ENCODE measurements at regions not wholly inside any gene's neighbourhood (a gene's known extent, or its start where the extent isn't known, plus 50 kb on each side); places are given as distances from the start of the nearest gene placed in this dataset.

DNA sequence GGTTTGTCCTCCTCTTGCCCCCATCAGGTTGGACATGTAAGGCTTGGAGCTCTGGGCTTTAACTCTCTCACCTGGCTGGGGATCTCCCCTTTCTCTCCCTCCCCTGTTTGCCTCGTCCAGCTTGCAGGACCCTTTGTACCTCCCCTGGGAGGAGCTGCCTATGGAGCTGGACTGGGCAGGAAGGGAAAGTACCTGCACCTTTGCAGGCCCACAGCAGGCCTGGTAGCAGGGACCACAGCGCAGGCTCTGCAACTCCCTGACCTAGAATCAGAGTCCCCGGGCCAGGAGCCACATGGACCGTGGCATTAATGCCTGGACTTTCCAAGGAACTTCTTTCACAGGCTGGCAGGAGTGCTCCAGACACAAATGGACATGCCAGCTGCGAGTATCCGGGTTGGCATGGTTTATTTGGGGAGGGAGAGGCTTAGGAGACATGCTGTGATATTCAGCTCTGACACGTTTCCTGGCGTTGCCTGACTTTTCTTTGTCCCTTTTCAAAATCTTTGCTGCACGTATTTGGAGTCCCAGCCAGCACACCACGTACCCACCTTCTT is 268.5 kb upstream of the EXOC2 start:
- H3K9me3 ChIP-seq, result no peaks in the 10 kb centered on the region
- H3K27ac ChIP-seq, result no peak overlapping the region
- TF ChIP-seq POLR2AphosphoS5 (IDR thresholded peaks at IDR 0.05) (no peak), POLR2A (IDR thresholded peaks at IDR 0.05) (no peak)
- TF ChIP-seq, protein P1, sequence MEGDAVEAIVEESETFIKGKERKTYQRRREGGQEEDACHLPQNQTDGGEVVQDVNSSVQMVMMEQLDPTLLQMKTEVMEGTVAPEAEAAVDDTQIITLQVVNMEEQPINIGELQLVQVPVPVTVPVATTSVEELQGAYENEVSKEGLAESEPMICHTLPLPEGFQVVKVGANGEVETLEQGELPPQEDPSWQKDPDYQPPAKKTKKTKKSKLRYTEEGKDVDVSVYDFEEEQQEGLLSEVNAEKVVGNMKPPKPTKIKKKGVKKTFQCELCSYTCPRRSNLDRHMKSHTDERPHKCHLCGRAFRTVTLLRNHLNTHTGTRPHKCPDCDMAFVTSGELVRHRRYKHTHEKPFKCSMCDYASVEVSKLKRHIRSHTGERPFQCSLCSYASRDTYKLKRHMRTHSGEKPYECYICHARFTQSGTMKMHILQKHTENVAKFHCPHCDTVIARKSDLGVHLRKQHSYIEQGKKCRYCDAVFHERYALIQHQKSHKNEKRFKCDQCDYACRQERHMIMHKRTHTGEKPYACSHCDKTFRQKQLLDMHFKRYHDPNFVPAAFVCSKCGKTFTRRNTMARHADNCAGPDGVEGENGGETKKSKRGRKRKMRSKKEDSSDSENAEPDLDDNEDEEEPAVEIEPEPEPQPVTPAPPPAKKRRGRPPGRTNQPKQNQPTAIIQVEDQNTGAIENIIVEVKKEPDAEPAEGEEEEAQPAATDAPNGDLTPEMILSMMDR (IDR thresholded peaks at IDR 0.05), result no peak
- no peaks in the 10 kb centered on the region for H3K4me1 ChIP-seq
- no peak overlapping the region for H3K4me3 ChIP-seq
- no peak for DNase-seq (ENCODE audit: low spot score in 2 of 2)
- no peaks in the 10 kb centered on the region for H3K36me3 ChIP-seq
- intact Hi-C loops (cut with DNase I; ENCODE audit: low total_unique reads), result no loop called here
- H3K27me3 ChIP-seq, result no peaks in the 10 kb centered on the region

DNA sequence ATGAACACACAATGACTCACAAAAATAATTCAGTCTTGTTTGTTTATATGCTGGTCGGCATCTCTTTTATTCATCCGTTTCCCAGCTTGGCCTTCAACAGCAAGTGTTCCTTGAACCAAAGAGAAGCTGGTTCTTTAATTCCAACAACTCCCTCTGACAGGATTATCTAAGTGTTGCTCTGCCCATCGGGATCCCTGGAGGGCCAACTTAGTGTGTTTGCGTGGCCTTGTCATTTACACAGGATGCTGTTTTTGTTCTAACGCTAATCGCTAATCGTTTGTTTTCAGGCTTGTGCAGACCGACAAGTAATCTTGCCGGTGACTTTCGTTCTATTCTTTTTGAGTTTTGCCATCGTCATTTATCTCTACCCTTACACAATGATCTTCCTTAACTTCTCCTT is 267.4 kb upstream of the EXOC2 start:
- intact Hi-C loops (cut with DNase I; ENCODE audit: low total_unique reads), result no loop called here
- no peak overlapping the region for H3K27ac ChIP-seq
- no peaks in the 10 kb centered on the region for H3K27me3 ChIP-seq
- H3K9me3 ChIP-seq, result no peaks in the 10 kb centered on the region
- H3K4me3 ChIP-seq, result no peak overlapping the region
- TF ChIP-seq, protein P1 (IDR thresholded peaks at IDR 0.05), result no peak
- TF ChIP-seq POLR2A (IDR thresholded peaks at IDR 0.05) (no peak), POLR2AphosphoS5 (IDR thresholded peaks at IDR 0.05) (no peak)
- H3K4me1 ChIP-seq, result no peaks in the 10 kb centered on the region
- H3K36me3 ChIP-seq, result no peaks in the 10 kb centered on the region
- DNase-seq (ENCODE audit: low spot score in 2 of 2), result no peak

DNA sequence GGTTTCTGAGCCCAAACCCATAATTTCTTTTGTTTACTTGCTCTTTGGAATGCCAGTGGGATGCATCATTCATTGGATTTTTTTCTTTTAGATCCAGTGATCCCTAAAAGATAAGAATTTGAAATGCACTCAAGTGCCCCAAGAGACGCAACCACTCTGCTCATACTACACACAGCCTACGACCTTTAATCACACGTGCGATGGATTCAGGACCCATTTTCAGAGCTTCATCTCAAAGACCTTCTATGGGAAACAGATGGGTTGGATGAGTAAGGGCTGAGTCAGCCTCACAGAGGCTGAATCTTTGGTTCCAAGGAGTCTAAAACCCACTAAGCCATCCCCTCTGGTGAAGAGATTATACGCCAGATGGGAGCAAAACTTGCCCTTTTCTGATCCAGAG is 265.5 kb upstream of the EXOC2 start:
- TF ChIP-seq POLR2AphosphoS5 (IDR thresholded peaks at IDR 0.05), result no peak
- TF ChIP-seq, protein P1 (IDR thresholded peaks at IDR 0.05), result no peak
- intact Hi-C loops (cut with DNase I; ENCODE audit: low total_unique reads), result loop anchor here (10.0 kb wide), 1 partner anchor 1826 kb away; no protein-coding TSS in a partner anchor
- peaks cover 0 to 4% of the 10 kb centered on the region in 2 donors for H3K27me3 ChIP-seq
- H3K27ac ChIP-seq, result no peak overlapping the region
- no peak overlapping the region for H3K4me3 ChIP-seq
- no peaks in the 10 kb centered on the region for H3K9me3 ChIP-seq
- no peak for DNase-seq (ENCODE audit: low spot score in 2 of 2)
- H3K4me1 ChIP-seq, result no peaks in the 10 kb centered on the region
- no peaks in the 10 kb centered on the region for H3K36me3 ChIP-seq

DNA sequence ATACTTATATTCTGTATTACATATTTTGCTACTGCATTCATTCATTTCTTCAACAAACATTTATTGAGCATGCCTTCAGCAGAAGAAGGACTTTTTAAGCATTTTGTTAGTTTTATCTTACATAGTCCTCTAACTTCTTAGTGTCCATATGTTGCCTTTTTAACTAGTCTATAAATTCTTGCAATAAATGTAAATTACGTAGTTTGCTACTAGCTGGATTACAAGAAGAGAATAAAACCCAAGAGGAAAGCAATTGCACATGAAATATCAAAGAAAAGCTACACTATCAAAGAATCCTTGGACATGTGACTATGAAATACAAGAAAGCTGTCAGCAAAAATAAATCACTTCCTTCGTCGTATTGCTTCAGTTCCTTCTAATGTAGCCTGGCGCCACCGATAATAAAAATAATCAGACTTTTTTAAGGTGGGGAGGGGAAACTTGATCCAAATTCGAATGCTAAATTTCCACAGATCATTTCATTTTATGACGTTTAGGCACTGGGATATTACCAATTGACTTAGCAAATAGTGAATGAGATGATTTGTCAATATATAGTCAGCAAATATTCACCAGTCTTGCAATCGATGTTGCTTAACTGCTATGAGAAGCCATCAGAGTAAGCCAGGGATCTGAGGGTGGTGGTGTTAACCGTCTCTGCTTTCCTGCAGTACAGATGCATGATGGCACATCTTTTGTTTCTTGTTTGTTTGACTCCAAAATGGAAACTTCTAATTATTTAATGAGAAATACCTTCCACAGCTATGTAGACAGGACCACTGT is 258.7 kb upstream of the EXOC2 start:
- no peak overlapping the region for H3K4me3 ChIP-seq
- no peak for DNase-seq (ENCODE audit: low spot score in 2 of 2)
- intact Hi-C loops (cut with DNase I; ENCODE audit: low total_unique reads), result loop anchor here (10.0 kb wide), 1 partner anchor 1833 kb away; no protein-coding TSS in a partner anchor
- peaks cover 0 to 4% of the 10 kb centered on the region in 2 donors for H3K27me3 ChIP-seq
- H3K4me1 ChIP-seq, result no peaks in the 10 kb centered on the region
- TF ChIP-seq POLR2A (IDR thresholded peaks at IDR 0.05) (no peak), POLR2AphosphoS5 (IDR thresholded peaks at IDR 0.05) (no peak)
- TF ChIP-seq, protein P1 (IDR thresholded peaks at IDR 0.05), result no peak
- H3K36me3 ChIP-seq, result no peaks in the 10 kb centered on the region
- no peaks in the 10 kb centered on the region for H3K9me3 ChIP-seq
- H3K27ac ChIP-seq, result no peak overlapping the region

DNA sequence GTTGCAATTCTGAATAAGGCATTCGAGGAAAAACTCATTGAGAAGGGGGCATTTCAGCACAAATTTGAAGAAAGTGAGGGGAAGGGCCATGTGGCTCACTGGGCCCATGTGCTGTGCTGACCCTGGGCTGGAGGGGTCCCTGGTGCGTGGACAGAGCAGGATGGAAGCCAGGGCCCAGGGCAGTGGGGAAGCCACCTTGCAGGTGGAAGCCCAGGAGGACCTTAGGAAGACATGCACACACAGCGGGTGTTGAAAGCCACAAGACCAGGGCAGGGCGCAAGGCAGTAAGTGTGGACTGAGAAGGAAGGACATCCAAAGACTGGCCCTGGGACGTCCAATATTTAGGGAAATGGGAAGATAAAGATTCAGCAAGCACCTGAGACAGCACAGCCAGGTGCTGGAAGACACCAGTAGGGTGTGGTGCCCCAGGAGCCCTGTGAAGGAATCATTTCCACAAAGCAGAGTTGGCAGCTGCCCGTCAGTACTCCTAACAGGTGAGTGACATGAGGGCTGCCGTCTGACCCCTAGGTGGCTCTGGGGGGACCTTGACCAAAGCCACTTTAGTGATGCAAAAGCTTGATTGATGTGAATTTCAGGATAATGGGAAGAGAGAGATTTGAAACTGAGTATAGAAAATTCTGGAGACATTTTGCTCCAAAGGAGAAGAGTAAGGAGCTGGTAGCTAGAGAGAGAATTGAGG is 254.4 kb upstream of the EXOC2 start:
- DNase-seq (ENCODE audit: low spot score in 2 of 2), result no peak
- H3K36me3 ChIP-seq, result no peaks in the 10 kb centered on the region
- no peaks in the 10 kb centered on the region for H3K27me3 ChIP-seq
- H3K27ac ChIP-seq, result no peak overlapping the region
- intact Hi-C loops (cut with DNase I; ENCODE audit: low total_unique reads), result no loop called here
- peaks cover 5 to 8% of the 10 kb centered on the region in 2 donors for H3K9me3 ChIP-seq
- TF ChIP-seq POLR2A (IDR thresholded peaks at IDR 0.05) (no peak), POLR2AphosphoS5 (IDR thresholded peaks at IDR 0.05) (no peak)
- TF ChIP-seq, protein P1 (IDR thresholded peaks at IDR 0.05), result no peak
- H3K4me3 ChIP-seq, result no peak overlapping the region
- no peaks in the 10 kb centered on the region for H3K4me1 ChIP-seq

Measured in breast epithelium (tissue), 4 donors.